ENCODE measurements at regions not wholly inside any gene's neighbourhood (a gene's known extent, or its start where the extent isn't known, plus 50 kb on each side); places are given as distances from the start of the nearest gene placed in this dataset.

DNA sequence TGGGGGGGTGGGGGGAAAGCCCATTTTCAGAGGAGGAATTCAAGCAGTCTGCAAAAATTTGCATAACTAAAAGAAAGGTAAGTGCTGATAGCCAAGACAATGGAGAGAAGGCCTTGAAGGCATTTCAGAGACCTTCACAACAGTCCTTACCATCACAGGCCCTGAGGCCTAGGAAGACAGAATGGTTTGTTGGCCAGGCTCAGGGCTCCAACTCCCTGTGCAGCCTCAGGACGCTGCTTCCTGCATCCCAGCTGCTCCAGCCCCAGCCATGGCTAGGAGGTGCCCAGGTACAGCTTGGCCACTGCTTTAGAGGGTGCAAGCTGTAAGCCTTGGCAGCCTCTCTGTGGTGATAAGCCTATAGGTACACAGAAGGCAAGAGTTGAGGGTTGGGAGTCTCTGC is 571.6 kb downstream of the MATN1 start:
- H3K4me1 ChIP-seq = no peaks in the 10 kb centered on the region
- no peaks in the 10 kb centered on the region for H3K36me3 ChIP-seq
- TF ChIP-seq, protein P1, sequence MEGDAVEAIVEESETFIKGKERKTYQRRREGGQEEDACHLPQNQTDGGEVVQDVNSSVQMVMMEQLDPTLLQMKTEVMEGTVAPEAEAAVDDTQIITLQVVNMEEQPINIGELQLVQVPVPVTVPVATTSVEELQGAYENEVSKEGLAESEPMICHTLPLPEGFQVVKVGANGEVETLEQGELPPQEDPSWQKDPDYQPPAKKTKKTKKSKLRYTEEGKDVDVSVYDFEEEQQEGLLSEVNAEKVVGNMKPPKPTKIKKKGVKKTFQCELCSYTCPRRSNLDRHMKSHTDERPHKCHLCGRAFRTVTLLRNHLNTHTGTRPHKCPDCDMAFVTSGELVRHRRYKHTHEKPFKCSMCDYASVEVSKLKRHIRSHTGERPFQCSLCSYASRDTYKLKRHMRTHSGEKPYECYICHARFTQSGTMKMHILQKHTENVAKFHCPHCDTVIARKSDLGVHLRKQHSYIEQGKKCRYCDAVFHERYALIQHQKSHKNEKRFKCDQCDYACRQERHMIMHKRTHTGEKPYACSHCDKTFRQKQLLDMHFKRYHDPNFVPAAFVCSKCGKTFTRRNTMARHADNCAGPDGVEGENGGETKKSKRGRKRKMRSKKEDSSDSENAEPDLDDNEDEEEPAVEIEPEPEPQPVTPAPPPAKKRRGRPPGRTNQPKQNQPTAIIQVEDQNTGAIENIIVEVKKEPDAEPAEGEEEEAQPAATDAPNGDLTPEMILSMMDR (IDR thresholded peaks at IDR 0.05) = no peak
- TF ChIP-seq EP300 (IDR thresholded peaks at IDR 0.05) = no peak
- TF ChIP-seq POLR2A (IDR thresholded peaks at IDR 0.05) = no peak
- TF ChIP-seq POLR2AphosphoS5 (IDR thresholded peaks at IDR 0.05) = no peak
- DNase-seq (no peak), ATAC-seq (ENCODE audit: low FRiP score in 2 of 2) (no peak)
- WGBS, 2 donors = 64 to 100% methylated on average over 1 of the region's 1 CpG
- H3K27ac ChIP-seq = no peak overlapping the region
- H3K27me3 ChIP-seq = no peaks in the 10 kb centered on the region
- no peak overlapping the region for H3K4me3 ChIP-seq
- peaks cover 0 to 6% (median 0%) of the 10 kb centered on the region in 4 donors for H3K9me3 ChIP-seq

DNA sequence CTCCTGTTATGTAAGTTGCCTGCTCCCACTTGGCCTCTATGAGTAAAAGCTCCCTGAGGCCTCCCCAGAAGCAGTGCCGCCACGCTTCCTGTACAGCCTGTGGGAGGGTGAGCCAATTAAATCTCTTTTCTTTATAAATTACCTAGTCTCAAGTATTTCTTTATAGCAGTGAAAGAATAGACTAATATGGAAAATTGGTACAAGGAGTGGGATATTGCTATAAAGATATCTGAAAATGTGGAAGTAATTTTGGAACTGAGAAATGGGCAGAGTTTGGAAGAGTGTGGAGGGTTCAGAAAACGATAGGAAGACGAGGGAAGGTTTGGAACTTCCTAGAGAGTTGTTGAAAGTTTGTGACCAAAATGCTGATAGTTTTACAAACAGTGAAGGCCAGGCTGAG is 572.3 kb downstream of the MATN1 start:
- DNase-seq (no peak), ATAC-seq (ENCODE audit: low FRiP score in 2 of 2) (no peak)
- H3K27me3 ChIP-seq = no peaks in the 10 kb centered on the region
- TF ChIP-seq, protein P1 (IDR thresholded peaks at IDR 0.05) = no peak
- no peak for TF ChIP-seq POLR2A (IDR thresholded peaks at IDR 0.05)
- TF ChIP-seq EP300 (IDR thresholded peaks at IDR 0.05) = no peak
- TF ChIP-seq POLR2AphosphoS5 (IDR thresholded peaks at IDR 0.05) = no peak
- H3K27ac ChIP-seq = no peak overlapping the region
- H3K4me3 ChIP-seq = no peak overlapping the region
- H3K36me3 ChIP-seq = no peaks in the 10 kb centered on the region
- no peaks in the 10 kb centered on the region for H3K4me1 ChIP-seq
- H3K9me3 ChIP-seq = peaks cover 0 to 6% (median 0%) of the 10 kb centered on the region in 4 donors
- WGBS, 2 donors = 56 to 93% methylated on average over 4 of the region's 4 CpGs

DNA sequence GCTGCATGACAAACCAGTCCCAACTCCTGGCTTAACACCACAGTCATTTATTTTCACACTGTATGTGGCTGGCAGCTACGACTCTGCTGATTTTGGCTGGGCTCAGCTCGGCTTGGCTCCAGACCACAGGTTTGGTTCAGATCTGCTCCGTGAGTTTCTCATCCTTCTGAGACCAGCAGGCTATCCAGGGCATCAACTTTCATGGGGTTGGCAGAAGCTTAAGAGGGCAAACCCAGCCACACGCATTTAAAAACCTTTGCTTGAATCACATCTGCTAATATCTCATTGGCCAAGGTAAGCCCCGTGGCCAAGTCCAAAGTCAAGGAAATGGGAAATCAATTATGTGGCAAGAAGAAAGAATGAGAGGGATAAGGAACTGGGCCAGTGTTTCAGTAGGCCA is 574.2 kb downstream of the MATN1 start:
- H3K36me3 ChIP-seq = no peaks in the 10 kb centered on the region
- H3K27me3 ChIP-seq = no peaks in the 10 kb centered on the region
- WGBS, 2 donors = 85 to 86% methylated on average over 5 of the region's 5 CpGs
- TF ChIP-seq EP300 (IDR thresholded peaks at IDR 0.05) (no peak), POLR2A (IDR thresholded peaks at IDR 0.05) (no peak)
- no peak overlapping the region for H3K27ac ChIP-seq
- ATAC-seq (ENCODE audit: low FRiP score in 2 of 2) (no peak), DNase-seq (no peak)
- no peak overlapping the region for H3K4me3 ChIP-seq
- H3K9me3 ChIP-seq = peaks cover 0 to 6% (median 0%) of the 10 kb centered on the region in 4 donors
- no peaks in the 10 kb centered on the region for H3K4me1 ChIP-seq

DNA sequence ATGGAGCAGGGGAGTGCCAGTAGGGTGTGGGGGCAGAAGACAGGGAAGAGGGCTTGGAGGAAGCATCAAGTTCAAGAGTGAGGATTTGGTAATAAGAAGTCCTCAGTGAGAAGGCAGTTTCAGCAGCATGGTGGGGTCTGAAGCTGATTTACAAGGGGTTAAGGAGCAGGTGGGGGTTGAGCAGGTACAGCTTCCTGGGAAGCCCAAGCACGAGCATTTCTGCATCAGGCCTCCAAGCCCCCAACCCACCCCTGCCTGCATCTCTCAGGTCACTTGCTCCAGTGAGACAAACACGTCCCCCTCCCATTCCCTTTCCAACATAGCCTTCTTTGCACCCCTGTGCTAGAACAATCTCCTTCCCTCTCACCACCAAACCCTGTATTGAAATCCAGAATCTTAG is 574.7 kb downstream of the MATN1 start:
- H3K9me3 ChIP-seq = peaks cover 0 to 6% (median 0%) of the 10 kb centered on the region in 4 donors
- H3K27me3 ChIP-seq = no peaks in the 10 kb centered on the region
- no peaks in the 10 kb centered on the region for H3K4me1 ChIP-seq
- no peaks in the 10 kb centered on the region for H3K36me3 ChIP-seq
- H3K27ac ChIP-seq = no peak overlapping the region
- ATAC-seq (ENCODE audit: low FRiP score in 2 of 2) = no peak
- WGBS, 2 donors = 64 to 69% methylated on average over 2 of the region's 2 CpGs
- H3K4me3 ChIP-seq = no peak overlapping the region
- TF ChIP-seq, protein P1 (IDR thresholded peaks at IDR 0.05) = no peak
- TF ChIP-seq EP300 (IDR thresholded peaks at IDR 0.05) = no peak
- no peak for TF ChIP-seq POLR2A (IDR thresholded peaks at IDR 0.05)
- TF ChIP-seq POLR2AphosphoS5 (IDR thresholded peaks at IDR 0.05) = no peak
- DNase-seq = no peak

DNA sequence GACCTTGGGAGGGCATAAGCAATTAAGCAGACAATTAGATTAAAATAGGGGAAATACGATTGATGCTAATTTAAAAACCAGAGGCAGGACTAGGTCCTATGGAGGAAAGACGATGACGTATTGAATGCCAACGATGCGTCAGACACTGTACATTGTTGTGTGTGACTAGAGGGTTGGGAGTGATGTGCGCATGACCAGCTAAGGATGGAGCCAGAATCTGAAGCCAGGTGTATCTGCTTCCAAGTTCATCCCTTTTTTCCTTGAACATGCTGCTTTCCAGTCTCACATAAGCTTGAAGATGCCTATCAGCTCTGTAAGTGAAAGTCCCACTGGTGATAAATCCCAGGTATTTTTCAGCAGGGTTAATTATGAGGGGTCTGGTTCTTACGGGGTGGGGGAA is 576.2 kb downstream of the MATN1 start:
- no peaks in the 10 kb centered on the region for H3K36me3 ChIP-seq
- no peak overlapping the region for H3K4me3 ChIP-seq
- peaks cover 0 to 6% (median 0%) of the 10 kb centered on the region in 4 donors for H3K9me3 ChIP-seq
- no peaks in the 10 kb centered on the region for H3K4me1 ChIP-seq
- TF ChIP-seq EP300 (IDR thresholded peaks at IDR 0.05) = no peak
- TF ChIP-seq POLR2AphosphoS5 (IDR thresholded peaks at IDR 0.05) = no peak
- WGBS, 2 donors = 88 to 89% methylated on average over 7 of the region's 7 CpGs
- no peak overlapping the region for H3K27ac ChIP-seq
- no peak for ATAC-seq (ENCODE audit: low FRiP score in 2 of 2)
- DNase-seq = no peak
- no peaks in the 10 kb centered on the region for H3K27me3 ChIP-seq

DNA sequence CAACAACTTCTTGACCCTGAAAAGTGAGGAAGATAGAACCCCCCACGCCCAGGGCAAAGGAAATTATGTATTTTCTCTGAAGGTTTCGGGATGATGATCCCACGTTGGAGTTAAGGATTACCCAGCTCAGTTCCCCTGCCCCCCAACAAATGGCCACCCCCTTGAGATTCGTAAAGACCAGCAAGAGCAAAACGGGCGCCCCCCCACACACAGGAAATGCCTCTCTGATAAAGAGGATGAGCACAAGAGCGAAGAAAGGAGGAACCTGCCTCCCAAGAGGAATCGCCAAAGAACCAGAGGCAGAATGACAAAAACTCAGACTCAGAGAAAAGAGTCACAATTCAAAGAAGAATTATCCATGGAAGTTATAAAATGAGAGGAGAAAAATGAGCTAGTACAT is 576.9 kb downstream of the MATN1 start:
- no peaks in the 10 kb centered on the region for H3K4me1 ChIP-seq
- no peak for DNase-seq
- peaks cover 0 to 3% (median 0%) of the 10 kb centered on the region in 4 donors for H3K9me3 ChIP-seq
- WGBS, 2 donors = 37 to 41% methylated on average over 8 of the region's 8 CpGs
- no peaks in the 10 kb centered on the region for H3K36me3 ChIP-seq
- H3K4me3 ChIP-seq = no peak overlapping the region
- H3K27ac ChIP-seq = no peak overlapping the region
- TF ChIP-seq EP300 (IDR thresholded peaks at IDR 0.05) (no peak), POLR2AphosphoS5 (IDR thresholded peaks at IDR 0.05) (no peak), POLR2A (IDR thresholded peaks at IDR 0.05) (no peak)
- TF ChIP-seq, protein P1 (IDR thresholded peaks at IDR 0.05) = no peak
- H3K27me3 ChIP-seq = no peaks in the 10 kb centered on the region
- no peak for ATAC-seq (ENCODE audit: low FRiP score in 2 of 2)

Data from upper lobe of left lung (tissue), 6 donors.